Nephron progenitor cell (in vitro differentiated cells): ENCODE measurements at regions not wholly inside any gene's neighbourhood (a gene's known extent, or its start where the extent isn't known, plus 50 kb on each side); places are given as distances from the start of the nearest gene placed in this dataset.

ENCODE experiments used
- DNase-seq: peaks from one replicate; pipeline ENCODE4 v3.0.0; 2021
- H3K27ac Mint-ChIP-seq: 2 replicates; pipeline ENCODE4 v1.8.0; 2021; ENCODE audit warnings: mild to moderate bottlenecking, moderate library complexity, mixed read lengths
- H3K27me3 Mint-ChIP-seq: 2 replicates; pipeline ENCODE4 v1.8.0; 2021; ENCODE audit warnings: mild to moderate bottlenecking, low read depth, mixed read lengths; ENCODE audit not compliant: poor library complexity
- H3K36me3 Mint-ChIP-seq: 2 replicates; pipeline ENCODE4 v1.8.0; 2021; ENCODE audit warnings: low read depth, mixed read lengths
- H3K4me1 Mint-ChIP-seq: 2 replicates; pipeline ENCODE4 v1.8.0; 2021; ENCODE audit warnings: mixed read lengths
- H3K4me3 Mint-ChIP-seq: 2 replicates; pipeline ENCODE4 v1.8.0; 2021; ENCODE audit warnings: mild to moderate bottlenecking, moderate library complexity, mixed read lengths
- H3K9me3 Mint-ChIP-seq: 2 replicates; pipeline ENCODE4 v1.8.0; 2021; ENCODE audit warnings: mild to moderate bottlenecking, moderate library complexity, mixed read lengths
- TF ChIP-seq, protein P1 (sequence below): fragments of 200-600 bp; sonication (generic); IDR thresholded peaks from 2 replicates; pipeline ENCODE4 v1.5.0; 2021; ENCODE audit warnings: antibody characterized with exemption

GRCh38 chr11:134901955-134902918 is 490.2 kb upstream of the B3GAT1 start:
- H3K9me3 Mint-ChIP-seq = no peaks in the 10 kb centered on the region

DNA sequence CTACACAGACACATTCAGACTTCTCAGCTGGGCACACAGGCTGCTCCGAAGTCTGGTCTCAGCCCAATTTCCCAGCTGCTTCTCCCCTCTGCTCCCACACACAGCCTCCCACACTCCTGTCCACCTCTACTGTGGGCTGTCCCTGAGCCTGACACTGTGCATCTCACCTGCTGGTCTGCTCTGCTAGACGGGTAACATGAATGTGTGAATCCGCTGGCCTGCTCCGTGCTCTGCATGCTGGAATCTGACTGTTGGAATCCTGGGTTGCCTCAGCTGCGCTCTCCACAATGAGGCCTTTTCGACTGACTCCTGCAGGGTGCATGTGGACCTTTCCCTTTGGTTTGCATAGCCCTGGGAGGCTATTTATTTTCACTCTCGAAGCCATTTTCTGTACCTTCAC is 489.5 kb upstream of the B3GAT1 start:
- Mint-ChIP-seq H3K9me3 (no peaks in the 10 kb centered on the region), H3K27ac (no peak overlapping the region), H3K4me1 (peaks cover 10% of the 10 kb centered on the region), H3K4me3 (no peak overlapping the region), H3K36me3 (no peaks in the 10 kb centered on the region), H3K27me3 (peaks cover 10% of the 10 kb centered on the region)
- TF ChIP-seq, protein P1, sequence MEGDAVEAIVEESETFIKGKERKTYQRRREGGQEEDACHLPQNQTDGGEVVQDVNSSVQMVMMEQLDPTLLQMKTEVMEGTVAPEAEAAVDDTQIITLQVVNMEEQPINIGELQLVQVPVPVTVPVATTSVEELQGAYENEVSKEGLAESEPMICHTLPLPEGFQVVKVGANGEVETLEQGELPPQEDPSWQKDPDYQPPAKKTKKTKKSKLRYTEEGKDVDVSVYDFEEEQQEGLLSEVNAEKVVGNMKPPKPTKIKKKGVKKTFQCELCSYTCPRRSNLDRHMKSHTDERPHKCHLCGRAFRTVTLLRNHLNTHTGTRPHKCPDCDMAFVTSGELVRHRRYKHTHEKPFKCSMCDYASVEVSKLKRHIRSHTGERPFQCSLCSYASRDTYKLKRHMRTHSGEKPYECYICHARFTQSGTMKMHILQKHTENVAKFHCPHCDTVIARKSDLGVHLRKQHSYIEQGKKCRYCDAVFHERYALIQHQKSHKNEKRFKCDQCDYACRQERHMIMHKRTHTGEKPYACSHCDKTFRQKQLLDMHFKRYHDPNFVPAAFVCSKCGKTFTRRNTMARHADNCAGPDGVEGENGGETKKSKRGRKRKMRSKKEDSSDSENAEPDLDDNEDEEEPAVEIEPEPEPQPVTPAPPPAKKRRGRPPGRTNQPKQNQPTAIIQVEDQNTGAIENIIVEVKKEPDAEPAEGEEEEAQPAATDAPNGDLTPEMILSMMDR = no peak
- no peak for DNase-seq

More at GRCh38 chr11:134901955-134902918, 490.2 kb upstream of the B3GAT1 start:
- Mint-ChIP-seq H3K36me3 (no peaks in the 10 kb centered on the region), H3K4me3 (no peak overlapping the region), H3K27ac (no peak overlapping the region), H3K4me1 (peaks cover 10% of the 10 kb centered on the region), H3K27me3 (peaks cover 11% of the 10 kb centered on the region)
- TF ChIP-seq, protein P1 = no peak
- DNase-seq = no peak

DNA sequence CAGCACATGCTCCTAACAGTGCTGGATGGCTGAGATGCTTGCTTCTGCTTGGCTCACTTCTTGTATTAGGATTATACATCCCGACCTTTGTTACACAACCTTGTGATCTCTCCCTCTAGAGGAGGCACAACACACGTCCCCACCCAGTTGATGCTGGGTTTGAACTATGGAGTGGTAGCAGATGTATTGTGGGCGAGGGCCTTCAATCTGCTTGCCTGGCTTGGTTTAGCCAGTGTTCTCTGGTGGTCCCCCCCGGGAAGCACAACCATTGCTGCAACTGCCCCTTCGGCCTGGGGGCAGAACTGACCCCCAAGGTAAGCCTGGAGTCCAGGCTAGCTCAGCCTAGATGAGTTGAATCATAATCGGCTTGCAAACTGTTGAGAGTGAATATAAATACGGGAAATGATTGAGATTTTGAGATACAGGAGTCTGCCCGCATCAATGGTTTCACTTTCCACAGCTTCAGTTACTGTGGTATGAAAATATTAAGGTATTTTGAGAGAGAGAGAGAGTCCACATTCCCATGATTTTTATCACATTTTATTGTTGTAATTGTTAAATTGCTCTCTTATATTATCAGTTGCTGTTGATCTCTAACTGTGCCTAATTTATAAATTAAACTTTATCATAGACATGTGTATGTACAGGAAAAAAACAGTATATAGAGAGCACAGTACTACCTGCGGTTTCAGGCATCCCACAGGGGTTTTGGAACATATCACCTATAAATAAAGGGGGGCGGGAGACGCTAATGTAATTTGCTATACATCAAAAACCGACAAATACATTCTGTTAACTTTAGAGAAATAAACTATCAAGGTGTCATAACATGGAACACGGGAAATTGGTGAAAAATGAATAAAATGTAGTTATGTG is 482.0 kb upstream of the B3GAT1 start:
- TF ChIP-seq, protein P1 = no peak
- DNase-seq = no peak
- Mint-ChIP-seq H3K27me3 (peaks cover 3% of the 10 kb centered on the region), H3K4me3 (no peak overlapping the region), H3K36me3 (no peaks in the 10 kb centered on the region), H3K4me1 (no peaks in the 10 kb centered on the region), H3K27ac (no peak overlapping the region), H3K9me3 (peaks cover 17% of the 10 kb centered on the region)

DNA sequence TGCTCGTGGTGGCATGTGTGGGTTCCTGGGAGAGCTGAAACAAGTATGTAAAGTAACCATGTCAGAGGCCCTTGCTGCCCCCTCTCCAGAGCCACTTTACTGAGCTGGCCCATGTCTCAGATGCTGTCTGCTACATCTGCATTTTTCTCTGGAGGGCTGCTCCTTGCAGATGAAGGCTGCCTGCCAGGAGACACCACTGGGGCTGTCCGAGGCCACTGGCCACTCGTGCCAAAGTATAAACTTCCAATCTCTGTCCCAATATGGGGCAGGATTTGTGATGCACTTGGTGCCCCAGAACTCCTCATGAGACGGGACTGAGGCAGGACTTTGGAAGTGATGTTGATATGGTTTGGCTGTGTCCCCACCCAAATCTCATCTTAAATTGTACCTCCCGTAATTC is 478.4 kb upstream of the B3GAT1 start:
- TF ChIP-seq, protein P1 = no peak
- DNase-seq = no peak
- Mint-ChIP-seq H3K27me3 (peaks cover 14% of the 10 kb centered on the region), H3K4me1 (no peaks in the 10 kb centered on the region), H3K4me3 (no peak overlapping the region), H3K27ac (no peak overlapping the region), H3K36me3 (no peaks in the 10 kb centered on the region), H3K9me3 (peaks cover 22% of the 10 kb centered on the region)

GRCh38 chr11:134889832-134890231 is 477.8 kb upstream of the B3GAT1 start:
- no peak for DNase-seq
- Mint-ChIP-seq H3K36me3 (no peaks in the 10 kb centered on the region), H3K4me1 (no peaks in the 10 kb centered on the region), H3K27ac (no peak overlapping the region), H3K27me3 (peaks cover 18% of the 10 kb centered on the region), H3K9me3 (peaks cover 22% of the 10 kb centered on the region), H3K4me3 (no peak overlapping the region)
- TF ChIP-seq, protein P1 = no peak
